Neutrophil (primary cell): ENCODE measurements at regions not wholly inside any gene's neighbourhood (a gene's known extent, or its start where the extent isn't known, plus 50 kb on each side); places are given as distances from the start of the nearest gene placed in this dataset.

Source experiments
- H3K27ac ChIP-seq: fragments of 200-600 bp; sonication (generic); 2 replicates; pipeline ENCODE4 v1.5.1; 2016; ENCODE audit warnings: mild to moderate bottlenecking, moderate library complexity
- H3K27me3 ChIP-seq: fragments of 200-600 bp; sonication (generic); 2 replicates; pipeline ENCODE4 v1.6.0; 2016; ENCODE audit warnings: mild to moderate bottlenecking
- H3K36me3 ChIP-seq: fragments of 200-600 bp; sonication (generic); 2 replicates; pipeline ENCODE4 v1.5.1; 2017
- H3K4me1 ChIP-seq, 2 experiments: fragments of 200-600 bp in 1 of 2; sonication (generic) in 1 of 2; 1 replicate in 1 of 2; 2 replicates in 1 of 2; pipeline versions ENCODE4 v1.5.1 to v1.6.1; 2013 to 2016; ENCODE audit warnings: low read depth in 1 of 2, low read length in 1 of 2, mild to moderate bottlenecking in 1 of 2, moderate library complexity in 1 of 2; ENCODE audit not compliant: control insufficient read depth in 1 of 2, insufficient read depth in 1 of 2
- H3K4me3 ChIP-seq, 2 experiments: fragments of 200-600 bp in 1 of 2; sonication (generic) in 1 of 2; 1 replicate in 1 of 2; 2 replicates in 1 of 2; pipeline ENCODE4 v1.5.1; 2013 to 2016; ENCODE audit warnings: low read depth in 1 of 2, low read length in 1 of 2, mild to moderate bottlenecking in 1 of 2, moderate library complexity in 1 of 2
- H3K9me3 ChIP-seq: fragments of 200-600 bp; sonication (generic); 2 replicates; pipeline ENCODE4 v1.5.1; 2016
- CTCF ChIP-seq: fragments of 200-600 bp; sonication (generic); IDR thresholded peaks from 2 replicates; pipeline ENCODE4 v1.5.1; 2016; ENCODE audit warnings: antibody characterized with exemption

GRCh38 chr13:106906426-106906996 is 338.6 kb upstream of the ARGLU1 start:
- H3K27me3 ChIP-seq, result no peaks in the 10 kb centered on the region
- no peak for TF ChIP-seq CTCF
- no peaks in the 10 kb centered on the region for H3K9me3 ChIP-seq
- H3K4me1 ChIP-seq, result no peaks in the 10 kb centered on the region
- H3K36me3 ChIP-seq, result no peaks in the 10 kb centered on the region
- H3K27ac ChIP-seq, result no peak overlapping the region
- no peak overlapping the region for H3K4me3 ChIP-seq

- no peaks in the 10 kb centered on the region for H3K4me1 ChIP-seq
- H3K27me3 ChIP-seq, result no peaks in the 10 kb centered on the region
- no peaks in the 10 kb centered on the region for H3K9me3 ChIP-seq
- H3K36me3 ChIP-seq, result no peaks in the 10 kb centered on the region
- no peak overlapping the region for H3K27ac ChIP-seq
- no peak for TF ChIP-seq CTCF
- no peak overlapping the region for H3K4me3 ChIP-seq
Observed at GRCh38 chr13:106905380-106906162, 337.6 kb upstream of the ARGLU1 start.

- no peak overlapping the region for H3K4me3 ChIP-seq
- no peak for TF ChIP-seq CTCF
Observed at GRCh38 chr13:106899442-106899841, 331.5 kb upstream of the ARGLU1 start.

GRCh38 chr13:106898231-106898630 is 330.3 kb upstream of the ARGLU1 start:
- H3K4me1 ChIP-seq, result no peaks in the 10 kb centered on the region
- TF ChIP-seq CTCF, result no peak
- H3K27me3 ChIP-seq, result no peaks in the 10 kb centered on the region
- H3K27ac ChIP-seq, result no peak overlapping the region
- no peaks in the 10 kb centered on the region for H3K36me3 ChIP-seq
- no peaks in the 10 kb centered on the region for H3K9me3 ChIP-seq
- H3K4me3 ChIP-seq, result no peak overlapping the region

More at GRCh38 chr13:106899442-106899841, 331.5 kb upstream of the ARGLU1 start:
- H3K27ac ChIP-seq, result no peak overlapping the region
- H3K9me3 ChIP-seq, result no peaks in the 10 kb centered on the region
- H3K27me3 ChIP-seq, result no peaks in the 10 kb centered on the region
- no peaks in the 10 kb centered on the region for H3K36me3 ChIP-seq
- H3K4me1 ChIP-seq, result no peaks in the 10 kb centered on the region

- TF ChIP-seq CTCF, result no peak
- H3K4me1 ChIP-seq, result no peaks in the 10 kb centered on the region
- no peaks in the 10 kb centered on the region for H3K9me3 ChIP-seq
- no peaks in the 10 kb centered on the region for H3K27me3 ChIP-seq
- no peak overlapping the region for H3K4me3 ChIP-seq
- no peak overlapping the region for H3K27ac ChIP-seq
- H3K36me3 ChIP-seq, result no peaks in the 10 kb centered on the region
Observed at GRCh38 chr13:106888148-106888547, 320.2 kb upstream of the ARGLU1 start.
